Upper lobe of right lung (tissue), 1 donor: ENCODE measurements at regions not wholly inside any gene's neighbourhood (a gene's known extent, or its start where the extent isn't known, plus 50 kb on each side); places are given as distances from the start of the nearest gene placed in this dataset.

ENCODE experiments used
- ATAC-seq: fragments of 200-7000 bp; cut with Tn5 transposase; one replicate; pipeline ENCODE4 v1.9.1; 2020; ENCODE audit warnings: mild to moderate bottlenecking, moderate library complexity
- DNase-seq: peaks from one replicate; pipeline ENCODE4 v3.0.0-alpha.2; 2020
- H3K27ac ChIP-seq: fragments of 200-600 bp; one replicate; pipeline ENCODE4 v1.8.0; 2022
- H3K27me3 ChIP-seq: fragments of 200-600 bp; one replicate; pipeline ENCODE4 v1.8.0; 2022; ENCODE audit warnings: mild to moderate bottlenecking
- H3K36me3 ChIP-seq: fragments of 200-600 bp; one replicate; pipeline ENCODE4 v1.8.0; 2022
- H3K4me1 ChIP-seq: fragments of 200-600 bp; one replicate; pipeline ENCODE4 v1.8.0; 2022
- H3K4me3 ChIP-seq: fragments of 200-600 bp; one replicate; pipeline ENCODE4 v1.8.0; 2022; ENCODE audit warnings: mild to moderate bottlenecking
- H3K9me3 ChIP-seq: fragments of 200-600 bp; one replicate; pipeline ENCODE4 v1.8.0; 2022
- intact Hi-C: fragments of 100-400 bp; cut with DNase I; formaldehyde crosslinking; loops from one replicate; pipeline ENCODE4 v1.11.0; 2022
- TF ChIP-seq, protein P1 (sequence below): fragments of 200-600 bp; IDR thresholded peaks from one replicate; pipeline ENCODE4 v1.8.0; 2022; ENCODE audit warnings: antibody characterized with exemption
- donor health status: DM: no; HTN: yes; CAD: no; lungs with severe emphysema.

DNA sequence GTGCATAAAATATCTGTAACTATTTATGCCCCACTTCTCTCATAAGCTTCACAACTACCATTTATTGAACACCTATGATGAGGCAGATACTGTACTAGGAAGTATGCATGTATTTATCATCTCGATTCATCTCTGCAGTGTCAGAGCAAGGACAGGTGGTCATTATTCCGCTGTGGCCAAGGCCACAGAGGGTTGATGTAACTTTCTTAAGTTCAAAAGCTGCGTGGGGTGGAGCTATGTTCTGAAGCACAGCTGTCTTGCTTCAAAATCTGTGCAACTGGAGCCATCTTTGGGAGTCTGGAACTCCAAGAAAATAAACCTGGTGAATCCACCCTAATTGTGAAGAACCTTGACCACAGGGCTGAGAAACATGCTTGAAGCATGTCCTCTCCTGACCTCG, 60.2 kb upstream of the HMGXB4 start:
- Histone ChIP-seq H3K27me3 (peaks cover 22% of the 10 kb centered on the region), H3K9me3 (no peaks in the 10 kb centered on the region), H3K27ac (no peak overlapping the region), H3K36me3 (no peaks in the 10 kb centered on the region), H3K4me1 (no peaks in the 10 kb centered on the region), H3K4me3 (no peak overlapping the region)
- DNase-seq = no peak
- intact Hi-C loops = no loop called here
- TF ChIP-seq, protein P1, sequence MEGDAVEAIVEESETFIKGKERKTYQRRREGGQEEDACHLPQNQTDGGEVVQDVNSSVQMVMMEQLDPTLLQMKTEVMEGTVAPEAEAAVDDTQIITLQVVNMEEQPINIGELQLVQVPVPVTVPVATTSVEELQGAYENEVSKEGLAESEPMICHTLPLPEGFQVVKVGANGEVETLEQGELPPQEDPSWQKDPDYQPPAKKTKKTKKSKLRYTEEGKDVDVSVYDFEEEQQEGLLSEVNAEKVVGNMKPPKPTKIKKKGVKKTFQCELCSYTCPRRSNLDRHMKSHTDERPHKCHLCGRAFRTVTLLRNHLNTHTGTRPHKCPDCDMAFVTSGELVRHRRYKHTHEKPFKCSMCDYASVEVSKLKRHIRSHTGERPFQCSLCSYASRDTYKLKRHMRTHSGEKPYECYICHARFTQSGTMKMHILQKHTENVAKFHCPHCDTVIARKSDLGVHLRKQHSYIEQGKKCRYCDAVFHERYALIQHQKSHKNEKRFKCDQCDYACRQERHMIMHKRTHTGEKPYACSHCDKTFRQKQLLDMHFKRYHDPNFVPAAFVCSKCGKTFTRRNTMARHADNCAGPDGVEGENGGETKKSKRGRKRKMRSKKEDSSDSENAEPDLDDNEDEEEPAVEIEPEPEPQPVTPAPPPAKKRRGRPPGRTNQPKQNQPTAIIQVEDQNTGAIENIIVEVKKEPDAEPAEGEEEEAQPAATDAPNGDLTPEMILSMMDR = no peak
- no peak for ATAC-seq

DNA sequence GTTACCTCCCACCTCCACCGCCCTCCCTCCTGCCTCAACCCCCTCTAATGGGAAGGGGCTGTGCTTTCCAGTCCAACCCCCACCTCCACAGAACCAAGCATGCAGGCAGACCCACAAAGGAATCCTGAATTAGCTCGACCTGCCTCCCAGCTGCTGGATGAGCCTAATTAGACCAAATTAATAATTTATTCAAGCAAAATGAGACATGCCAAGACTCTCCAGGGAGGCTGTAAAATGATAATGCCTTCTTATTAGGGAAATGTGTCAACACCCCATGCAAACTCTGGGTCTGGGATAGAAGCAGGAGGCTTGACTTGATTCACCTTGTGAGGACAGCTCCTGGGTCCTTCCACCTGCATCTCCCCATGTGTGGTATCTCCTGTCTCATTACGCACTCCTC, 59.4 kb upstream of the HMGXB4 start:
- Histone ChIP-seq H3K27ac (no peak overlapping the region), H3K36me3 (no peaks in the 10 kb centered on the region), H3K27me3 (peaks cover 22% of the 10 kb centered on the region), H3K4me1 (no peaks in the 10 kb centered on the region), H3K9me3 (no peaks in the 10 kb centered on the region), H3K4me3 (no peak overlapping the region)
- no peak for DNase-seq
- TF ChIP-seq, protein P1 = no peak
- no peak for ATAC-seq
- intact Hi-C loops = no loop called here

DNA sequence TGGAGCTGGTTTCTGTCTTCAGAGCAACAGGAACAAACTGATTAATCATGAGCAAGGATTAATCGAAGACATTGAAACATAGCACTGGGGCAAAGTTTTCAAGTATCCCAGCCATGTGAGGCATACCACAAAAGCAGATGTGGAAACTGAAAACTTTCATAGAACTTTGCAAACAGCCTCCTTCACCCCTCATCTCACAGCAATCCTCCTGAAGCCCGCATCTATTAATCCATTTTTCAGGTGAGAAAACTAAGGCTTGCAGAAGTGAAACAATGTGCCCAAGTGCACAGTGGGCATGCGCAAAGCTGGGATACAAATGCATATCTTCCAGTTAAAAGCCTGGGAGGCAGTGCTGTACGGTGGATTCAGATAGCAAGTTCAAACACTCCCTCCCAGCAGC, 58.6 kb upstream of the HMGXB4 start:
- Histone ChIP-seq H3K4me3 (no peak overlapping the region), H3K9me3 (no peaks in the 10 kb centered on the region), H3K27me3 (peaks cover 22% of the 10 kb centered on the region), H3K4me1 (no peaks in the 10 kb centered on the region), H3K27ac (no peak overlapping the region), H3K36me3 (no peaks in the 10 kb centered on the region)
- intact Hi-C loops = no loop called here
- no peak for ATAC-seq
- DNase-seq = no peak
- TF ChIP-seq, protein P1 = no peak

DNA sequence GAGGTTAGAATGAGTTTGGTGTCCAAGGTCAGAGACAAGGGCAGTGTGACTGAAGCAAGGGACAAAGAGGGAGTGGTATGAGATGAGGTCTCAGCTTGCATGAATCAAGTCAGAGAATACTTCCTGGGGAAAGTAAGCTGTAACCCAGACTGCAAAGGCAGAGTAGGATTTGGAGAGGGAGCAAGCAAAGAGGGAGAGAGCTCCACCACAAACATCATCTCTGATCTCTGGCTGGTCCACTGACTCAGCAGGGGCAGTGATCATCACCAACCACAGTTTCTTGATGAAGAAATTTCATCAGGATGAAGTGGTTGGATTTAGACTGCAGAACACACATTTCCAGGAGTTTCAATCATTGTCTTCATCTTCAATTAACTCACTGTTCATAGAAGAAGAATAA, 54.9 kb upstream of the HMGXB4 start:
- H3K9me3 ChIP-seq = no peaks in the 10 kb centered on the region
- H3K27ac ChIP-seq = no peak overlapping the region
- peaks cover 25% of the 10 kb centered on the region for H3K27me3 ChIP-seq
- TF ChIP-seq, protein P1 = no peak
- no peak for DNase-seq
- no peak overlapping the region for H3K4me3 ChIP-seq
- no peak for ATAC-seq
- H3K36me3 ChIP-seq = no peaks in the 10 kb centered on the region
- intact Hi-C loops = no loop called here
- H3K4me1 ChIP-seq = no peaks in the 10 kb centered on the region

DNA sequence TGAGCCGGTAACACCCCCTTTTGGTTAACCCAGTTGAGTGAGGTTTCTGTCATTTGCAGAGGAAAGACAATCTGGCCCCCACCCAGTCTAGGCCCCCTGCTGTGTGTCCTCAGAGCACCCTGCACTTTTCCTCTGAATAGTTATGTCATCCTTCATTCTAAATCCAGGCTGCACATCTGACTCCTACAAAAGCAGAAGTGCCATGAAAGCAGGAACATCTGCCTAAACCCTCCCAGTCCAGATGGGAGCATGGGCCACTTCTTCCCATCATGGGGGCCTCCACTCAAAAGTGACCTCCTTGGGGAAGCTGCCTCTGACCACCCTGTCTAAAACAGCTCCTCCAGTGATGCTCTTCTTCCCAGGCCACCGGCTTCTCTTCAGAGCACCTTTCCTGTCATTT, 53.7 kb upstream of the HMGXB4 start:
- intact Hi-C loops = no loop called here
- ATAC-seq (no peak), DNase-seq (no peak)
- H3K27ac ChIP-seq = no peak overlapping the region
- TF ChIP-seq, protein P1 = no peak
- peaks cover 23% of the 10 kb centered on the region for H3K27me3 ChIP-seq
- no peaks in the 10 kb centered on the region for H3K9me3 ChIP-seq
- H3K36me3 ChIP-seq = no peaks in the 10 kb centered on the region
- no peaks in the 10 kb centered on the region for H3K4me1 ChIP-seq
- no peak overlapping the region for H3K4me3 ChIP-seq
